Upper lobe of right lung (tissue), 1 donor: ENCODE measurements at regions not wholly inside any gene's neighbourhood (a gene's known extent, or its start where the extent isn't known, plus 50 kb on each side); places are given as distances from the start of the nearest gene placed in this dataset.

Source experiments
- ATAC-seq: fragments of 200-7000 bp; cut with Tn5 transposase; one replicate; pipeline ENCODE4 v1.9.1; 2020; ENCODE audit warnings: mild to moderate bottlenecking, moderate library complexity
- DNase-seq: peaks from one replicate; pipeline ENCODE4 v3.0.0-alpha.2; 2020
- H3K27ac ChIP-seq: fragments of 200-600 bp; one replicate; pipeline ENCODE4 v1.8.0; 2022
- H3K27me3 ChIP-seq: fragments of 200-600 bp; one replicate; pipeline ENCODE4 v1.8.0; 2022; ENCODE audit warnings: mild to moderate bottlenecking
- H3K36me3 ChIP-seq: fragments of 200-600 bp; one replicate; pipeline ENCODE4 v1.8.0; 2022
- H3K4me1 ChIP-seq: fragments of 200-600 bp; one replicate; pipeline ENCODE4 v1.8.0; 2022
- H3K4me3 ChIP-seq: fragments of 200-600 bp; one replicate; pipeline ENCODE4 v1.8.0; 2022; ENCODE audit warnings: mild to moderate bottlenecking
- H3K9me3 ChIP-seq: fragments of 200-600 bp; one replicate; pipeline ENCODE4 v1.8.0; 2022
- intact Hi-C: fragments of 100-400 bp; cut with DNase I; formaldehyde crosslinking; loops from one replicate; pipeline ENCODE4 v1.11.0; 2022
- TF ChIP-seq, protein P1 (sequence below): fragments of 200-600 bp; IDR thresholded peaks from one replicate; pipeline ENCODE4 v1.8.0; 2022; ENCODE audit warnings: antibody characterized with exemption
- donor health status: DM: no; HTN: yes; CAD: no; lungs with severe emphysema.

DNA sequence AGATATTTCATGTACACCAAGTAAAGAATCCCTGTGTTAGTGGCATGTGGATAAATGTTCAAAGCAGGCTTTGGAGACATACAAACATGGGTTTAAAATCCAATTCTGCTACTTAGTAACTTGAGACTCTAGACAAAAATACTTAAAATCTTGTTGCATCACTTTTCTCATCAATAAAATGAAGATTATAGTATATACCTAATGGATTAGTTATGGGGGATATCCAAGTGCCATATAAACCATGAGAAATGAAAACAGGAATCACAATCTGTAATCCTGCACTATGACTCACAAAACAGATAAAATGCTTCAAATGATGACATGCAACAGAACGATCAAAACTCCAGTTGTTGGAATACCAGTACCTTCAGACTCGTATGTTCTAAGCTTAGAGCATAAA lies 496.0 kb upstream of the RGMA start:
- no peak for ATAC-seq
- no peak overlapping the region for H3K27ac ChIP-seq
- intact Hi-C loops: no loop called here
- no peaks in the 10 kb centered on the region for H3K36me3 ChIP-seq
- H3K27me3 ChIP-seq: no peaks in the 10 kb centered on the region
- TF ChIP-seq, protein P1, sequence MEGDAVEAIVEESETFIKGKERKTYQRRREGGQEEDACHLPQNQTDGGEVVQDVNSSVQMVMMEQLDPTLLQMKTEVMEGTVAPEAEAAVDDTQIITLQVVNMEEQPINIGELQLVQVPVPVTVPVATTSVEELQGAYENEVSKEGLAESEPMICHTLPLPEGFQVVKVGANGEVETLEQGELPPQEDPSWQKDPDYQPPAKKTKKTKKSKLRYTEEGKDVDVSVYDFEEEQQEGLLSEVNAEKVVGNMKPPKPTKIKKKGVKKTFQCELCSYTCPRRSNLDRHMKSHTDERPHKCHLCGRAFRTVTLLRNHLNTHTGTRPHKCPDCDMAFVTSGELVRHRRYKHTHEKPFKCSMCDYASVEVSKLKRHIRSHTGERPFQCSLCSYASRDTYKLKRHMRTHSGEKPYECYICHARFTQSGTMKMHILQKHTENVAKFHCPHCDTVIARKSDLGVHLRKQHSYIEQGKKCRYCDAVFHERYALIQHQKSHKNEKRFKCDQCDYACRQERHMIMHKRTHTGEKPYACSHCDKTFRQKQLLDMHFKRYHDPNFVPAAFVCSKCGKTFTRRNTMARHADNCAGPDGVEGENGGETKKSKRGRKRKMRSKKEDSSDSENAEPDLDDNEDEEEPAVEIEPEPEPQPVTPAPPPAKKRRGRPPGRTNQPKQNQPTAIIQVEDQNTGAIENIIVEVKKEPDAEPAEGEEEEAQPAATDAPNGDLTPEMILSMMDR: no peak
- no peak overlapping the region for H3K4me3 ChIP-seq
- H3K4me1 ChIP-seq: no peaks in the 10 kb centered on the region
- DNase-seq: no peak
- no peaks in the 10 kb centered on the region for H3K9me3 ChIP-seq

DNA sequence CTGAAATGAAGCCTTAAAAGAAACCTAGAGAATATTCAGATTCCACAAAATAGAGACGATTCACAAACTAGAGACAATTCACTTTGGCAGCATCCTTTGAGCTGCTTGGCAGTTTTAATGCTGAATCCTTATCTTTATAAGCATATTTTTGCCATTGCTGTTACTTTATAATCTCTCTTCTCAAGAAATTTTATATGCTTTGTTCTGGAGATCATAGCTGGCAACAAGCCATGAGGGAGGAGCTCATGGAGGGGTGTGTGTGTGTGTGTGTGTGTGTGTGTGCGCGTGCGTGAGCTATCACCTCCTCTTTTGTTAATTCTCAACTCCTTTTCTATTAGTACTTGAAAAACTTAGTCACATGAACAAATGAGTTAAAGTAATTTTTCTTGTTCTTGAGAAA lies 495.0 kb upstream of the RGMA start:
- no peak for DNase-seq
- Histone ChIP-seq H3K4me1 (no peaks in the 10 kb centered on the region), H3K4me3 (no peak overlapping the region), H3K36me3 (no peaks in the 10 kb centered on the region), H3K27me3 (no peaks in the 10 kb centered on the region), H3K27ac (no peak overlapping the region), H3K9me3 (no peaks in the 10 kb centered on the region)
- intact Hi-C loops: no loop called here
- TF ChIP-seq, protein P1: no peak
- no peak for ATAC-seq

GRCh38 chr15:93583552-93583951 lies 494.5 kb upstream of the RGMA start:
- intact Hi-C loops: no loop called here
- ATAC-seq (no peak), DNase-seq (no peak)
- TF ChIP-seq, protein P1: no peak
- no peak overlapping the region for H3K4me3 ChIP-seq
- no peak overlapping the region for H3K27ac ChIP-seq
- no peaks in the 10 kb centered on the region for H3K9me3 ChIP-seq
- no peaks in the 10 kb centered on the region for H3K36me3 ChIP-seq
- H3K27me3 ChIP-seq: no peaks in the 10 kb centered on the region
- no peaks in the 10 kb centered on the region for H3K4me1 ChIP-seq

- Histone ChIP-seq H3K36me3 (no peaks in the 10 kb centered on the region), H3K27ac (no peak overlapping the region)
- intact Hi-C loops: no loop called here
Measured at GRCh38 chr15:93570527-93570926, 481.5 kb upstream of the RGMA start.

DNA sequence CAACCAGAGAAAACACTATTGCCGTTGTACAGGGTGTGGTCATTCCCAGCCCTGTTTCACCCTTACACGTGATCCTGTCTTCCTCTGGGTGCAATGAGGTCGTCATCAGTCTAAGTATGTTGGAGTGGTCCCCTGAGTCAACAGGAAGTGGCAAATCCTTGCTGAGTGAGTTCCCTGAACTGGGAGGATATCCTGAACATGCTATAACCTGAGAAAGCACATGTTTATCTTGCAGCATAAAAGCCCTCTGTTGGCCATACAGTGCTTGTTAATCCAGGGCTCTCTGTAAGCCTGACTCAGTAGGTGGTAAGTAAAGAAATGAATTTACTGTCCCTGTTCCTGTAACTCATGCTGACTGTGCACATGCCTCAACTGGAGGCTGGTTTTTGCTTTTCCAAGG lies 477.8 kb upstream of the RGMA start:
- Histone ChIP-seq H3K9me3 (no peaks in the 10 kb centered on the region), H3K4me1 (no peaks in the 10 kb centered on the region), H3K27me3 (no peaks in the 10 kb centered on the region), H3K36me3 (no peaks in the 10 kb centered on the region), H3K27ac (no peak overlapping the region), H3K4me3 (no peak overlapping the region)
- ATAC-seq (no peak), DNase-seq (no peak)
- TF ChIP-seq, protein P1: no peak
- intact Hi-C loops: no loop called here

More at GRCh38 chr15:93570527-93570926, 481.5 kb upstream of the RGMA start:
- ATAC-seq: no peak
- Histone ChIP-seq H3K4me3 (no peak overlapping the region), H3K9me3 (no peaks in the 10 kb centered on the region), H3K4me1 (no peaks in the 10 kb centered on the region), H3K27me3 (no peaks in the 10 kb centered on the region)
- TF ChIP-seq, protein P1: no peak
- no peak for DNase-seq

GRCh38 chr15:93565201-93565600 lies 476.2 kb upstream of the RGMA start:
- Histone ChIP-seq H3K4me1 (no peaks in the 10 kb centered on the region), H3K36me3 (no peaks in the 10 kb centered on the region), H3K27me3 (no peaks in the 10 kb centered on the region), H3K27ac (no peak overlapping the region), H3K9me3 (no peaks in the 10 kb centered on the region), H3K4me3 (no peak overlapping the region)
- intact Hi-C loops: no loop called here
- ATAC-seq (no peak), DNase-seq (no peak)
- TF ChIP-seq, protein P1: no peak
